Liver (tissue), 3 donors: ENCODE measurements at regions not wholly inside any gene's neighbourhood (a gene's known extent, or its start where the extent isn't known, plus 50 kb on each side); places are given as distances from the start of the nearest gene placed in this dataset.

Experiments used
- ATF3 ChIP-seq: IDR thresholded peaks from 2 replicates; pipeline ENCODE4 v1.6.1; 2016; ENCODE audit warnings: antibody characterized with exemption
- CTCF ChIP-seq: fragments of 150-350 bp; IDR thresholded peaks from 2 replicates; pipeline ENCODE4 v1.5.1; 2017; ENCODE audit warnings: improper control_type of control experiment, low read depth, low read length; ENCODE audit not compliant: missing input control
- EGR1 ChIP-seq, 2 donors: IDR thresholded peaks; 2 replicates each; pipeline ENCODE4 v1.6.1; 2016 to 2018; ENCODE audit warnings: antibody characterized with exemption in 2 of 2, low read depth in 2 of 2
- GABPA ChIP-seq, 2 donors: IDR thresholded peaks in 1 of 2; conservative IDR thresholded peaks in 1 of 2; 2 replicates each; pipeline ENCODE4 v1.6.1; 2016; ENCODE audit warnings: antibody characterized with exemption in 2 of 2, mild to moderate bottlenecking in 1 of 2, moderate library complexity in 1 of 2
- MAX ChIP-seq: IDR thresholded peaks from 2 replicates; pipeline ENCODE4 v1.6.1; 2016; ENCODE audit warnings: antibody characterized with exemption
- RAD21 ChIP-seq, 2 donors: IDR thresholded peaks; 2 replicates each; pipeline ENCODE4 v1.6.1; 2016; ENCODE audit warnings: antibody characterized with exemption in 2 of 2, mild to moderate bottlenecking in 2 of 2
- donor health status: healthy.
- donor health status: healthy.

GRCh38 chr12:86710109-86710508 lies 453.9 kb upstream of the MGAT4C start:
- no peak for TF ChIP-seq RAD21 (IDR thresholded peaks at IDR 0.05)
- no peak for TF ChIP-seq EGR1 (IDR thresholded peaks at IDR 0.05; ENCODE audit: low read depth in 2 of 2)
- TF ChIP-seq ATF3 = no peak
- TF ChIP-seq CTCF = no peak
- TF ChIP-seq GABPA (IDR thresholded peaks at IDR 0.05 in 1 of 2, conservative IDR thresholded peaks at IDR 0.05 in 1 of 2) = no peak
- TF ChIP-seq MAX = no peak
